ENCODE measurements at regions not wholly inside any gene's neighbourhood (a gene's known extent, or its start where the extent isn't known, plus 50 kb on each side); places are given as distances from the start of the nearest gene placed in this dataset.

- Histone ChIP-seq H3K27me3 (peaks cover 31% of the 10 kb centered on the region), H3K27ac (no peak overlapping the region), H3K36me3 (no peaks in the 10 kb centered on the region), H3K79me2 (ENCODE audit: low read depth) (no peaks in the 10 kb centered on the region), H3K4me2 (peak overlapping the region; percentile 61), H3K9ac (no peak overlapping the region), H3K9me3 (ENCODE audit: low read depth) (no peaks in the 10 kb centered on the region), H2AFZ (replicated peaks) (no peak overlapping the region), H3K4me3 (peak overlapping the region; percentile 29), H4K20me1 (ENCODE audit: low read depth) (no peaks in the 10 kb centered on the region), H3K4me1 (peaks cover 6% of the 10 kb centered on the region), H3F3A (ENCODE audit: low read depth) (no peaks in the 10 kb centered on the region)
- Mint-ChIP-seq H3K27me3 (ENCODE audit: insufficient read depth, low read depth) (peaks cover 17% of the 10 kb centered on the region), H3K4me1 (peaks cover 13% of the 10 kb centered on the region), H3K36me3 (no peaks in the 10 kb centered on the region), H3K9me3 (peaks cover 2% of the 10 kb centered on the region), H3K27ac (no peak overlapping the region), H3K4me3 (no peak overlapping the region)
- no peak for TF ChIP-seq EZH2phosphoT487 (IDR thresholded peaks at IDR 0.05)
- TF ChIP-seq EZH2 (IDR thresholded peaks at IDR 0.05): peak; percentile 42
- no peak for TF ChIP-seq CTCF (IDR thresholded peaks at IDR 0.05)
- peak; percentile 51 for DNase-seq (ENCODE audit: low spot score)
Measured at GRCh38 chr4:1556541-1557220, 127.4 kb downstream of the FAM53A start.

GRCh38 chr4:1554876-1555265, 129.2 kb downstream of the FAM53A start:
- Histone ChIP-seq H3K9ac (no peak overlapping the region), H3K27me3 (peaks cover 31% of the 10 kb centered on the region), H3K9me3 (ENCODE audit: low read depth) (no peaks in the 10 kb centered on the region), H3K36me3 (no peaks in the 10 kb centered on the region), H3K27ac (no peak overlapping the region), H3F3A (ENCODE audit: low read depth) (no peaks in the 10 kb centered on the region), H4K20me1 (ENCODE audit: low read depth) (no peaks in the 10 kb centered on the region), H3K4me2 (no peak overlapping the region), H3K4me1 (peaks cover 6% of the 10 kb centered on the region), H3K4me3 (no peak overlapping the region), H2AFZ (replicated peaks) (no peak overlapping the region), H3K79me2 (ENCODE audit: low read depth) (no peaks in the 10 kb centered on the region)
- Mint-ChIP-seq H3K9me3 (peaks cover 2% of the 10 kb centered on the region), H3K27ac (no peak overlapping the region), H3K4me3 (peak overlapping the region; percentile 18), H3K36me3 (no peaks in the 10 kb centered on the region), H3K4me1 (peaks cover 11% of the 10 kb centered on the region), H3K27me3 (ENCODE audit: insufficient read depth, low read depth) (peaks cover 17% of the 10 kb centered on the region)
- no peak for DNase-seq (ENCODE audit: low spot score)
- TF ChIP-seq EZH2 (IDR thresholded peaks at IDR 0.05) (no peak), CTCF (IDR thresholded peaks at IDR 0.05) (no peak)

- Histone ChIP-seq H2AFZ (replicated peaks) (no peak overlapping the region), H3K9ac (no peak overlapping the region), H3K79me2 (ENCODE audit: low read depth) (no peaks in the 10 kb centered on the region), H3K36me3 (no peaks in the 10 kb centered on the region), H3K27me3 (peaks cover 31% of the 10 kb centered on the region), H3K9me3 (ENCODE audit: low read depth) (no peaks in the 10 kb centered on the region), H3F3A (ENCODE audit: low read depth) (no peaks in the 10 kb centered on the region), H4K20me1 (ENCODE audit: low read depth) (no peaks in the 10 kb centered on the region), H3K4me1 (peaks cover 6% of the 10 kb centered on the region), H3K27ac (no peak overlapping the region), H3K4me3 (no peak overlapping the region), H3K4me2 (no peak overlapping the region)
- no peaks in the 10 kb centered on the region for H3K36me3 Mint-ChIP-seq
- H3K4me3 Mint-ChIP-seq: no peak overlapping the region
- DNase-seq (ENCODE audit: low spot score): no peak
- H3K27ac Mint-ChIP-seq: no peak overlapping the region
- peaks cover 9% of the 10 kb centered on the region for H3K4me1 Mint-ChIP-seq
- peaks cover 2% of the 10 kb centered on the region for H3K9me3 Mint-ChIP-seq
- no peak for TF ChIP-seq EZH2phosphoT487 (IDR thresholded peaks at IDR 0.05)
- H3K27me3 Mint-ChIP-seq (ENCODE audit: insufficient read depth, low read depth): peaks cover 15% of the 10 kb centered on the region
Measured at GRCh38 chr4:1554246-1554875, 129.8 kb downstream of the FAM53A start.

- DNase-seq (ENCODE audit: low spot score): no peak
- no peak overlapping the region for H2AFZ ChIP-seq (replicated peaks)
- H3K9ac ChIP-seq: no peak overlapping the region
- H3K27me3 ChIP-seq: peaks cover 35% of the 10 kb centered on the region
- no peaks in the 10 kb centered on the region for H3K36me3 ChIP-seq
- H3F3A ChIP-seq (ENCODE audit: low read depth): no peaks in the 10 kb centered on the region
- H3K4me1 ChIP-seq: peaks cover 6% of the 10 kb centered on the region
- Mint-ChIP-seq H3K4me3 (no peak overlapping the region), H3K36me3 (no peaks in the 10 kb centered on the region), H3K27ac (no peak overlapping the region), H3K27me3 (ENCODE audit: insufficient read depth, low read depth) (peaks cover 12% of the 10 kb centered on the region), H3K9me3 (peaks cover 2% of the 10 kb centered on the region), H3K4me1 (peaks cover 12% of the 10 kb centered on the region)
- no peak overlapping the region for H3K27ac ChIP-seq
- H4K20me1 ChIP-seq (ENCODE audit: low read depth): no peaks in the 10 kb centered on the region
- no peaks in the 10 kb centered on the region for H3K9me3 ChIP-seq (ENCODE audit: low read depth)
- no peak overlapping the region for H3K4me3 ChIP-seq
- TF ChIP-seq CTCF (IDR thresholded peaks at IDR 0.05) (no peak), EZH2phosphoT487 (IDR thresholded peaks at IDR 0.05) (no peak), EZH2 (IDR thresholded peaks at IDR 0.05) (no peak)
- H3K4me2 ChIP-seq: no peak overlapping the region
- no peaks in the 10 kb centered on the region for H3K79me2 ChIP-seq (ENCODE audit: low read depth)
Measured at GRCh38 chr4:1553365-1553764, 130.7 kb downstream of the FAM53A start.

Data from neural progenitor cell (in vitro differentiated cells).